HG03108 (cell line): ENCODE measurements at regions not wholly inside any gene's neighbourhood (a gene's known extent, or its start where the extent isn't known, plus 50 kb on each side); places are given as distances from the start of the nearest gene placed in this dataset.

Experiments
- ATAC-seq: cut with Tn5 transposase; IDR thresholded peaks from one replicate; pipeline ENCODE4 v1.9.1; 2021; ENCODE audit warnings: moderate library complexity; ENCODE audit not compliant: unreplicated experiment

GRCh38 chr18:26794230-26795101 lies 71.0 kb downstream of the AQP4 start:
- no peak for ATAC-seq

- ATAC-seq: no peak
Observed at GRCh38 chr18:26792661-26793060, 72.8 kb downstream of the AQP4 start.

- no peak for ATAC-seq
Observed at GRCh38 chr18:26791676-26792075, 73.8 kb downstream of the AQP4 start.

- no peak for ATAC-seq
Observed at GRCh38 chr18:26784599-26784998, 80.9 kb downstream of the AQP4 start.

GRCh38 chr18:26783170-26783569 lies 82.3 kb downstream of the AQP4 start:
- no peak for ATAC-seq

- ATAC-seq: no peak
Observed at GRCh38 chr18:26780520-26781325, 84.8 kb downstream of the AQP4 start.

GRCh38 chr18:26778054-26778393 lies 87.5 kb downstream of the AQP4 start:
- ATAC-seq: no peak

GRCh38 chr18:26777351-26778053 lies 88.0 kb downstream of the AQP4 start:
- ATAC-seq: no peak

GRCh38 chr18:26772691-26773090 lies 92.8 kb downstream of the AQP4 start:
- ATAC-seq: no peak

GRCh38 chr18:26771524-26771923 lies 94.0 kb downstream of the AQP4 start:
- ATAC-seq: no peak

GRCh38 chr18:26768385-26768784 lies 97.1 kb downstream of the AQP4 start:
- ATAC-seq: no peak

- ATAC-seq: no peak
Observed at GRCh38 chr18:26765498-26765897, 100.0 kb downstream of the AQP4 start.

- no peak for ATAC-seq
Observed at GRCh38 chr18:26764586-26764985, 100.9 kb downstream of the AQP4 start.

- ATAC-seq: no peak
Observed at GRCh38 chr18:26764177-26764576, 101.3 kb downstream of the AQP4 start.

- ATAC-seq: no peak
Observed at GRCh38 chr18:26763446-26764110, 101.9 kb downstream of the AQP4 start.

- no peak for ATAC-seq
Observed at GRCh38 chr18:26757263-26758019, 108.1 kb downstream of the AQP4 start.

GRCh38 chr18:26756556-26756955 lies 109.0 kb downstream of the AQP4 start:
- no peak for ATAC-seq

GRCh38 chr18:26746826-26747475 lies 118.6 kb downstream of the AQP4 start:
- no peak for ATAC-seq

- no peak for ATAC-seq
Observed at GRCh38 chr18:26746398-26746797, 119.1 kb downstream of the AQP4 start.
